Right renal cortex interstitium (tissue), 3 donors: ENCODE measurements at regions not wholly inside any gene's neighbourhood (a gene's known extent, or its start where the extent isn't known, plus 50 kb on each side); places are given as distances from the start of the nearest gene placed in this dataset.
A peak's percentile ranks its signal among the peaks of the same experiment; 100 is the strongest.
"Not testable (repeated sequence)": the region's sequence is repeated elsewhere in the genome, so short reads cannot be mapped to it uniquely, and the experiment has no call there.

Experiments
- DNase-seq, 3 donors: peaks; one replicate each; pipeline ENCODE4 v3.0.0-alpha.2; 2013; ENCODE audit warnings: low read depth in 3 of 3, low spot score in 2 of 3

- no peak for DNase-seq
Measured at GRCh38 chr2:181789827-181790448, 101.6 kb upstream of the ITPRID2 start.

GRCh38 chr2:181790716-181791649 is 100.5 kb upstream of the ITPRID2 start:
- DNase-seq = no peak

GRCh38 chr2:181792906-181793305 is 98.6 kb upstream of the ITPRID2 start:
- no peak for DNase-seq

- DNase-seq = no peak
Measured at GRCh38 chr2:181798022-181798421, 93.5 kb upstream of the ITPRID2 start.

- DNase-seq = not testable (repeated sequence)
Measured at GRCh38 chr2:181802300-181802699, 89.2 kb upstream of the ITPRID2 start.

GRCh38 chr2:181803903-181804799 is 87.4 kb upstream of the ITPRID2 start:
- DNase-seq = not testable (repeated sequence)

GRCh38 chr2:181805228-181806038 is 86.1 kb upstream of the ITPRID2 start:
- DNase-seq = no peak

GRCh38 chr2:181806039-181806392 is 85.5 kb upstream of the ITPRID2 start:
- DNase-seq = no peak

- no peak for DNase-seq
Measured at GRCh38 chr2:181807526-181807925, 84.0 kb upstream of the ITPRID2 start.

- DNase-seq = no peak
Measured at GRCh38 chr2:181810823-181811695, 80.5 kb upstream of the ITPRID2 start.

GRCh38 chr2:181812106-181812743 is 79.3 kb upstream of the ITPRID2 start:
- DNase-seq = no peak

GRCh38 chr2:181814057-181814491 is 77.5 kb upstream of the ITPRID2 start:
- DNase-seq = peak in 1 of 3 donors; percentile 19

GRCh38 chr2:181817509-181817908 is 74.0 kb upstream of the ITPRID2 start:
- no peak for DNase-seq

- no peak for DNase-seq
Measured at GRCh38 chr2:181818058-181818680, 73.4 kb upstream of the ITPRID2 start.

- no peak for DNase-seq
Measured at GRCh38 chr2:181818840-181819239, 72.7 kb upstream of the ITPRID2 start.

- DNase-seq = no peak
Measured at GRCh38 chr2:181821049-181821448, 70.5 kb upstream of the ITPRID2 start.

GRCh38 chr2:181822097-181822496 is 69.4 kb upstream of the ITPRID2 start:
- no peak for DNase-seq

GRCh38 chr2:181823405-181823804 is 68.1 kb upstream of the ITPRID2 start:
- no peak for DNase-seq
